HG03520 (cell line): ENCODE measurements at regions not wholly inside any gene's neighbourhood (a gene's known extent, or its start where the extent isn't known, plus 50 kb on each side); places are given as distances from the start of the nearest gene placed in this dataset.

Experiments
- ATAC-seq: cut with Tn5 transposase; IDR thresholded peaks from one replicate; pipeline ENCODE4 v1.9.1; 2021; ENCODE audit warnings: mild to moderate bottlenecking, moderate library complexity; ENCODE audit not compliant: unreplicated experiment

DNA sequence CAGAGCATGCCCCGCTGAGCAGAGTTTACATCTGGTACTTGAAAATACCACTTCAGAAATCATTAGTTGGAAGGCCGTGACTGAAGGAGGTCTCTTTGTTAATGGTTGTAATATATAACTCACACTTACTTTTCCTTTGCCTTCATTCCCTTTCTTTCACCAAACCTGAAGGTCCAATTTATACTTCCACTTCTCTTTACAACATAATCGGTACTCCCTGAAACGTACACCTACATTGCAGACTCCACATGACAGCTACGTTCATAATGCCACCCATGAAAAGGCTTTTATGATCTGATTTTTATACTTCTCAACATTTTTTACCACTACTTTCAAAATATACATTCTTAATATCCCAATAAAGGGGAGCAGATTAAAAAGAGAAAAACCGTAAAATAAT, 298.7 kb downstream of the C4orf33 start:
- ATAC-seq: no peak

GRCh38 chr4:129403848-129404247, 307.9 kb downstream of the C4orf33 start:
- no peak for ATAC-seq

DNA sequence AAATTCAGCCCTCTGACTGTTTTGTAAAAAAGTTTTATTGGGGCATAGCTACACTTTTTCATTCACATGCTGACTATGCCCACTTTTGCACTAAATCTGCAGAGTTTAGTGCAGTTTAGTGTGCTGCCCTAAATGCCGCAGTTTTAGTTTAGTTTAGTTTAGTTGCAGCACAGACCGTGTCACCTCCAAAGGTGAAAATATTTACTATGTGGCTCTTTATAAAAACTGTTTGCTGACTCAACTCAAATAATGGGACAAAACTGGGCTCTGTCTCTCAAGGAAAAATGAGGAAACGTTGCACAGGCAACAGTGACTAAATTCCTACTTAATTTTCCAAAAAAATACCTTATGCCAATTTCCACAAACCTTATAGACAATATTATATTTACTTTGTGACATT, 314.2 kb downstream of the C4orf33 start:
- no peak for ATAC-seq

- ATAC-seq: no peak
Measured at GRCh38 chr4:129415004-129415403, 319.1 kb downstream of the C4orf33 start.

DNA sequence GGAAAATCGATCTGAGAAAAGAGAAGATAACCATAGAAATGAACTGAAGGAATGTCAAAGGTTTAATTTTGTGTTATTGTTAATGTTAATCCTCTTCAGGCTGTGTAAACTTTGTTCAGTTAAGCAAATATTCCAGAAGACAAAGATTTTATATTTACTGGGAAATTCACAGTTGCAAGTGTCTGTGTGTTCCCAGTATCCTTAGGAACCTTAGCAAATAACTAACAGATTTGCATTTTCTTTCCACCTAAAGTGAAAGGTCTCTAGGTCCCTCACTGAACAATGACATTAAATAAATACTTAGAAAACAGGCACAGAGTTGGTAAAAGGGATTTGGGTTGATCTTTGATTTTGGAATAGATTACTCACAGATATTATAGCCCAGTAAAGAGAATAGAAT, 324.7 kb downstream of the C4orf33 start:
- no peak for ATAC-seq

DNA sequence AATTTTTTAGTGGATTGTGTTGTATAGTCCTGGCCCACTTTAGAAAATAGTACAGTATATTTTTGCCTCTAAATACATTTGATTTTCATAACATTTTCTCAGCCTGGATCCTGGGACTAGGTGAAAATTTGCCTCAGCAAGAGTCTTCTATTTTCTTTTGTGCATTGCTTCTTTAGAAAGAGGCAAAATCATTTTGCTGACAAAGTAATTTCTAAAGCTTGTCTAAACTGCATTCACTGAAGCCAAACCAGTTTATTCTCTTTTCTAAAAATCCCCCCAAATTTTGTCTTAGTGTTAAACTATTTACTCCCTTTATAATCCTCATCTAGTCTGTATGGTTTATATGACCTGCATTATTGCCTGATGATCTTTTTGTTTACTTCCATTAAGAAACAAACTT, 326.3 kb downstream of the C4orf33 start:
- ATAC-seq: no peak

DNA sequence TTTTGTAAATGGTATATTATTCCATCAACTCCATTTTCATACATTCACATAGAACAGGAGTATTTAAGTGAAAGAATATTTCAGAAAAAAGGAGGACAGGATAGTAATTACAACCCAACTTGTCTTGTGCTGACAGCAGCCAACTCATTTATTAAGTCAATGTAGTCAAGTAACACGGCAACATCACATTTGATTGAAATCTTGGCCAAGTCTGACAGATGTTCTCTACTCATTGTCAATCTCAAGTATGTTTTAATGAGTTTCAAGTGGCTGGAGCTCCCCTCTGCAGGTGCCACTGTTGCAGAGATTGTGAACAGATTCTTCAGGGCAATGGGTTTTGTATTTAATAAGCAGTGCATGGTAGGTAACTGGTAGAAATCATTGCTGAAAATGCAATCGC, 332.5 kb downstream of the C4orf33 start:
- ATAC-seq: no peak

- ATAC-seq: no peak
Measured at GRCh38 chr4:129429581-129430320, 333.8 kb downstream of the C4orf33 start.

DNA sequence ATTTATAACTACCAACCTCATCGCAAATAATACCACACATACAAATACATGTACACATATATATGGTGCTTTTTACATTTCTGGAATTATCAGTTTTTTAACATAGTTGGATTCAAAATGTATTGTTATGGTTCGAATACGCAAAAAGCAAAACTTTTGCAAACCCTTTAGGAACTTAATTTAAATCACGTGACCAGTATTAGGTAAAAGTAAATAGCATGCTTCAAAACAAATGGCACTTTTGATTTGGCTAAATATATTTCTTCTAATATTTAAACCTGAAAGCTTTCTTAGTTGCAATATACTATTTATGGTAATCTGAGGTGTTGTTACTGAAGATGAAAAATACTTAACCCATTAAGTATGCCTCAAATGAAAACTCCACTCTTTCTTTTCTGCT, 341.4 kb downstream of the C4orf33 start:
- ATAC-seq: no peak

DNA sequence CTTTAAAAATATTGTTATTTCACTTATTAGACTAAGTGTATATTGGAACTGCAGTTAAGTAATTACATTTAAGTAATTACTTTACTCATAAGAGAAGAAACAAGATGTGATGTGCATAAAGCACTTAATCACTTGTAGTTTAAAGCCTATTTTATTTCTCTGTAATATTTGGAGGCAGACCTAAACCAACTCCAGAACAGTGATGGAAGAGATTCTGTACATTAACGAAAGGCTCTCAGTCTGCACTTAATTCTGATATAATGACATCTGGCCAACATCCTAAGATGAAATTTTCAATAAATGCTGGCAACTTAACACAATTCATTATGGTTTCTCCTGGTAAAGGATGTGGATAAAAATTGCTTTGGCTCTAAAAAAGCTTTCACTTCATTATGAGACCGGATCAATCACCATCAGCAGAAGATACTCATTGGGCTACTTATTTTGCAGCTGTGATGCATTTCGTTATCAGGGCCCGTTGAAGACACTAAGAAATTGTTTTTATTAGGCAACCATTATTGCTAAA, 342.6 kb downstream of the C4orf33 start:
- no peak for ATAC-seq

- no peak for ATAC-seq
Measured at GRCh38 chr4:129446074-129446473, 350.1 kb downstream of the C4orf33 start.

GRCh38 chr4:129453524-129454200, 357.7 kb downstream of the C4orf33 start:
- no peak for ATAC-seq

DNA sequence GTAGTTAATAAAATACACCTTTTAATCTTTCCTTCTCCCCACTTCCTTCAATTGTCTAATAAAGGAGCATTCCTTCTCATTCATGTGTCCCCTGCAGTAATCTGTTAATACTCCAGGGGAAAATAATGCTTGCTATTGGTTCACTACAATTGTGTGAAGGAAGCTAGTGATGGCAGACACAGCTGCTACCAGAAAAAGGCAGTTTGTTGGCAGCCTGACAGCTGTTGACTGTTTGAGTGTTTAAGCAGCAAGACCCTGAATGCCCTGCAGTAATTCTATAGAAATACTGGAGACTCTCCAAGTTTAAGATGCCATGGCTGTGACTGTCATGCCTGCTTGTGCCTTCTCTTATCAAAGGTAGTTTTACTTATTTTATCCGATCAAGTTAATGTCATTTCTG, 359.5 kb downstream of the C4orf33 start:
- ATAC-seq: no peak

GRCh38 chr4:129468624-129469023, 372.7 kb downstream of the C4orf33 start:
- no peak for ATAC-seq

- ATAC-seq: no peak
Measured at GRCh38 chr4:129474698-129475097, 378.7 kb downstream of the C4orf33 start.

- no peak for ATAC-seq
Measured at GRCh38 chr4:129481107-129481506, 385.2 kb downstream of the C4orf33 start.

DNA sequence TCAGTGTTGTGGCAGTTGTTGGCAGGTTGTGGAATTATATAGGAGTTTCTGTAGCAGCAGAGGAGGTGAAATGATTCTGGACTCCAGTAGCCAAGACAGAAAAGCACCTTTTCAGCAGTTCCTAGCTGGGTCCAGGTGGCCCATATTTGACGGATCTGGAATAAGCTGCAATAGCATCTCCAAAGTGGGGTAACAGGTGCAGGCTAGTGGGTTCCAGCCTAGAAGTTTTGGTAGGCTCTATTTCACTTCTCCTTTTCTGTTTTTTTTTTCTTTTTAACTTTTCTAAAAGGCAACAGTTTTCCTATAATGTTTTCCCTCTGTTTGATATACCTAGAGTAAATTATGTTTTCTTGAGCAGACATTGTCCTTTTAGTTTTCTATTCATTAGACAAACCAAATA, 392.5 kb downstream of the C4orf33 start:
- no peak for ATAC-seq

- no peak for ATAC-seq
Measured at GRCh38 chr4:129490516-129490915, 394.6 kb downstream of the C4orf33 start.

- ATAC-seq: no peak
Measured at GRCh38 chr4:129498626-129499025, 402.7 kb downstream of the C4orf33 start.

- ATAC-seq: no peak
Measured at GRCh38 chr4:129514852-129515251, 418.9 kb downstream of the C4orf33 start.

DNA sequence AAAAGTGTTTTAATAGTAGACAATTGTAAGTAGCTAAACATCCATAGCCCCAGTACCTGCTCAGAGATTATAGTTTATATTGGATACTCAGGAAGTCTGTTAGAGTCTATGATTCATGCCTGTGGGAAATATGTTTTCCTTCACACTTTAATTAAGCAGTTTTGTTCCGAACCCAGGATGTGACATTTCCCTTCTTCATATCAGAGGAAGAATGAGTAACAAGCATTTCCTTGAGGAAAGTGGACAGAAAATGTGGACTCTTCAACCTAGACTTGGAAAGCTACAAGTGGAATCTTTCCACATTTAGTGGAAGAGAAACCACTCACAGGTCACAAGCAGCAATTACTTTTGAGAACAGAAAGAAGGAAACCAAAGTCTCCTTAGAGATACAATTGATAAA, 419.4 kb downstream of the C4orf33 start:
- ATAC-seq: no peak

- ATAC-seq: no peak
Measured at GRCh38 chr4:129526812-129527211, 430.9 kb downstream of the C4orf33 start.
